ENCODE measurements at regions not wholly inside any gene's neighbourhood (a gene's known extent, or its start where the extent isn't known, plus 50 kb on each side); places are given as distances from the start of the nearest gene placed in this dataset.

- Histone ChIP-seq H3K27me3 (replicated peaks; ENCODE audit: control insufficient read depth, insufficient read depth, low read length) (no peaks in the 10 kb centered on the region), H3K4me3 (replicated peaks; ENCODE audit: low read depth, low read length) (no peak overlapping the region), H3K36me3 (ENCODE audit: control insufficient read depth, insufficient read depth, low read length) (no peaks in the 10 kb centered on the region)
- TF ChIP-seq CTCF (IDR thresholded peaks at IDR 0.05; ENCODE audit: insufficient read depth, low read length, poor library complexity, severe bottlenecking), result no peak
- DNase-seq (ENCODE audit: extremely low read depth, insufficient read length), result no peak
These were observed 255.4 kb upstream of the IRF2BP2 start for GRCh38 chr1:234865171-234866006.

- no peak for DNase-seq (ENCODE audit: extremely low read depth, insufficient read length)
- no peak overlapping the region for H3K4me3 ChIP-seq (replicated peaks; ENCODE audit: low read depth, low read length)
- no peak for TF ChIP-seq CTCF (IDR thresholded peaks at IDR 0.05; ENCODE audit: insufficient read depth, low read length, poor library complexity, severe bottlenecking)
- H3K36me3 ChIP-seq (ENCODE audit: control insufficient read depth, insufficient read depth, low read length), result no peaks in the 10 kb centered on the region
- H3K27me3 ChIP-seq (replicated peaks; ENCODE audit: control insufficient read depth, insufficient read depth, low read length), result no peaks in the 10 kb centered on the region
These were observed 254.1 kb upstream of the IRF2BP2 start for GRCh38 chr1:234864116-234864515.

GRCh38 chr1:234863551-234863971 is 253.6 kb upstream of the IRF2BP2 start:
- TF ChIP-seq CTCF (IDR thresholded peaks at IDR 0.05; ENCODE audit: insufficient read depth, low read length, poor library complexity, severe bottlenecking), result no peak
- no peak for DNase-seq (ENCODE audit: extremely low read depth, insufficient read length)

GRCh38 chr1:234862944-234863515 is 253.1 kb upstream of the IRF2BP2 start:
- Histone ChIP-seq H3K36me3 (ENCODE audit: control insufficient read depth, insufficient read depth, low read length) (no peaks in the 10 kb centered on the region), H3K27me3 (replicated peaks; ENCODE audit: control insufficient read depth, insufficient read depth, low read length) (no peaks in the 10 kb centered on the region), H3K4me3 (replicated peaks; ENCODE audit: low read depth, low read length) (no peak overlapping the region)
- DNase-seq (ENCODE audit: extremely low read depth, insufficient read length), result no peak
- no peak for TF ChIP-seq CTCF (IDR thresholded peaks at IDR 0.05; ENCODE audit: insufficient read depth, low read length, poor library complexity, severe bottlenecking)

More at GRCh38 chr1:234863551-234863971, 253.6 kb upstream of the IRF2BP2 start:
- Histone ChIP-seq H3K27me3 (replicated peaks; ENCODE audit: control insufficient read depth, insufficient read depth, low read length) (no peaks in the 10 kb centered on the region), H3K4me3 (replicated peaks; ENCODE audit: low read depth, low read length) (no peak overlapping the region), H3K36me3 (ENCODE audit: control insufficient read depth, insufficient read depth, low read length) (no peaks in the 10 kb centered on the region)

- no peak for DNase-seq (ENCODE audit: extremely low read depth, insufficient read length)
- H3K27me3 ChIP-seq (replicated peaks; ENCODE audit: control insufficient read depth, insufficient read depth, low read length), result no peaks in the 10 kb centered on the region
- TF ChIP-seq CTCF (IDR thresholded peaks at IDR 0.05; ENCODE audit: insufficient read depth, low read length, poor library complexity, severe bottlenecking), result no peak
- H3K36me3 ChIP-seq (ENCODE audit: control insufficient read depth, insufficient read depth, low read length), result no peaks in the 10 kb centered on the region
- no peak overlapping the region for H3K4me3 ChIP-seq (replicated peaks; ENCODE audit: low read depth, low read length)
These were observed 252.5 kb upstream of the IRF2BP2 start for GRCh38 chr1:234862360-234862943.

Measured in GM06990 (cell line).